Activated CD8-positive, alpha-beta memory T cell treated with anti-CD3 and anti-CD28 coated beads, Interleukin-2, amount 10 ng/mL, durations not matched to agents 7 days and 5 days (primary cell): ENCODE measurements at regions not wholly inside any gene's neighbourhood (a gene's known extent, or its start where the extent isn't known, plus 50 kb on each side); places are given as distances from the start of the nearest gene placed in this dataset.

Source experiments
- ATAC-seq: fragments of 150-1000 bp; cut with Tn5 transposase; one replicate; pipeline ENCODE4 v1.10.0; 2021; ENCODE audit warnings: moderate library complexity
- CTCF ChIA-PET: fragments of 350-600 bp; sonication (Branson Sonifier 250); formaldehyde crosslinking; loops from one replicate; lab custom pipeline; 2021; ENCODE audit warnings: antibody characterized with exemption; lab: Charles Lee
- DNase-seq: peaks from one replicate; pipeline ENCODE4 v3.0.0-alpha.2; 2020
- H3K27ac Mint-ChIP-seq: one replicate; pipeline ENCODE4 v1.8.0; 2021; ENCODE audit warnings: mild to moderate bottlenecking, mixed read lengths
- H3K27me3 Mint-ChIP-seq: one replicate; pipeline ENCODE4 v1.8.0; 2021; ENCODE audit warnings: mixed read lengths
- H3K36me3 Mint-ChIP-seq: one replicate; pipeline ENCODE4 v1.8.0; 2021; ENCODE audit warnings: mild to moderate bottlenecking, mixed read lengths
- H3K4me1 Mint-ChIP-seq: one replicate; pipeline ENCODE4 v1.8.0; 2021; ENCODE audit warnings: mixed read lengths
- H3K4me3 Mint-ChIP-seq: one replicate; pipeline ENCODE4 v1.8.0; 2021; ENCODE audit warnings: mild to moderate bottlenecking, moderate library complexity, mixed read lengths
- H3K9me3 Mint-ChIP-seq: one replicate; pipeline ENCODE4 v1.8.0; 2022; ENCODE audit warnings: low read depth, mixed read lengths

GRCh38 chr3:148453781-148454191 is 243.9 kb upstream of the AGTR1 start:
- Mint-ChIP-seq H3K27me3 (no peaks in the 10 kb centered on the region), H3K4me1 (no peaks in the 10 kb centered on the region), H3K36me3 (no peaks in the 10 kb centered on the region), H3K9me3 (no peaks in the 10 kb centered on the region), H3K27ac (no peak overlapping the region), H3K4me3 (no peak overlapping the region)
- DNase-seq (no peak), ATAC-seq (no peak)
- CTCF ChIA-PET = no interaction called here

- no peak overlapping the region for H3K27ac Mint-ChIP-seq
- H3K36me3 Mint-ChIP-seq = no peaks in the 10 kb centered on the region
- H3K27me3 Mint-ChIP-seq = no peaks in the 10 kb centered on the region
- H3K4me3 Mint-ChIP-seq = no peak overlapping the region
- no peaks in the 10 kb centered on the region for H3K9me3 Mint-ChIP-seq
- CTCF ChIA-PET = no interaction called here
- ATAC-seq (no peak), DNase-seq (no peak)
- H3K4me1 Mint-ChIP-seq = no peaks in the 10 kb centered on the region
Measured at GRCh38 chr3:148455098-148455497, 242.6 kb upstream of the AGTR1 start.

- no peak for ATAC-seq
- H3K27me3 Mint-ChIP-seq = no peaks in the 10 kb centered on the region
Measured at GRCh38 chr3:148457886-148458285, 239.8 kb upstream of the AGTR1 start.

GRCh38 chr3:148459931-148460513 is 237.7 kb upstream of the AGTR1 start:
- Mint-ChIP-seq H3K4me3 (no peak overlapping the region), H3K9me3 (no peaks in the 10 kb centered on the region), H3K27me3 (no peaks in the 10 kb centered on the region), H3K27ac (no peak overlapping the region), H3K36me3 (no peaks in the 10 kb centered on the region), H3K4me1 (no peaks in the 10 kb centered on the region)
- ATAC-seq = no peak
- no peak for DNase-seq
- CTCF ChIA-PET = no interaction called here

More at GRCh38 chr3:148457886-148458285, 239.8 kb upstream of the AGTR1 start:
- Mint-ChIP-seq H3K36me3 (no peaks in the 10 kb centered on the region), H3K4me1 (no peaks in the 10 kb centered on the region), H3K9me3 (no peaks in the 10 kb centered on the region), H3K4me3 (no peak overlapping the region), H3K27ac (no peak overlapping the region)
- DNase-seq = no peak
- CTCF ChIA-PET = no interaction called here

- ATAC-seq = no peak
- no peak overlapping the region for H3K4me3 Mint-ChIP-seq
Measured at GRCh38 chr3:148460686-148461085, 237.0 kb upstream of the AGTR1 start.

GRCh38 chr3:148464246-148464645 is 233.5 kb upstream of the AGTR1 start:
- Mint-ChIP-seq H3K4me3 (no peak overlapping the region), H3K36me3 (no peaks in the 10 kb centered on the region), H3K9me3 (no peaks in the 10 kb centered on the region), H3K27ac (no peak overlapping the region), H3K4me1 (peaks cover 2% of the 10 kb centered on the region), H3K27me3 (no peaks in the 10 kb centered on the region)
- no peak for DNase-seq
- CTCF ChIA-PET = no interaction called here
- ATAC-seq = no peak

More at GRCh38 chr3:148460686-148461085, 237.0 kb upstream of the AGTR1 start:
- H3K4me1 Mint-ChIP-seq = no peaks in the 10 kb centered on the region
- no peaks in the 10 kb centered on the region for H3K9me3 Mint-ChIP-seq
- H3K36me3 Mint-ChIP-seq = no peaks in the 10 kb centered on the region
- H3K27ac Mint-ChIP-seq = no peak overlapping the region
- CTCF ChIA-PET = no interaction called here
- DNase-seq = no peak
- H3K27me3 Mint-ChIP-seq = no peaks in the 10 kb centered on the region

- H3K4me3 Mint-ChIP-seq = no peak overlapping the region
- H3K27ac Mint-ChIP-seq = no peak overlapping the region
- no peaks in the 10 kb centered on the region for H3K9me3 Mint-ChIP-seq
- ATAC-seq = no peak
- CTCF ChIA-PET = no interaction called here
- no peak for DNase-seq
- H3K36me3 Mint-ChIP-seq = no peaks in the 10 kb centered on the region
- H3K4me1 Mint-ChIP-seq = peaks cover 2% of the 10 kb centered on the region
- H3K27me3 Mint-ChIP-seq = no peaks in the 10 kb centered on the region
Measured at GRCh38 chr3:148466143-148466542, 231.6 kb upstream of the AGTR1 start.

- CTCF ChIA-PET = interaction anchor here (0.9 kb wide), 1 partner anchor 157 kb away, joined by 3 read pairs; no protein-coding TSS in a partner anchor
- H3K9me3 Mint-ChIP-seq = no peaks in the 10 kb centered on the region
Measured at GRCh38 chr3:148466980-148467740, 230.5 kb upstream of the AGTR1 start.

GRCh38 chr3:148477375-148477774 is 220.3 kb upstream of the AGTR1 start:
- Mint-ChIP-seq H3K27me3 (no peaks in the 10 kb centered on the region), H3K9me3 (peaks cover 4% of the 10 kb centered on the region), H3K36me3 (no peaks in the 10 kb centered on the region), H3K4me3 (no peak overlapping the region), H3K27ac (no peak overlapping the region), H3K4me1 (no peaks in the 10 kb centered on the region)
- ATAC-seq (no peak), DNase-seq (no peak)
- CTCF ChIA-PET = no interaction called here

More at GRCh38 chr3:148466980-148467740, 230.5 kb upstream of the AGTR1 start:
- Mint-ChIP-seq H3K27me3 (no peaks in the 10 kb centered on the region), H3K4me1 (peaks cover 2% of the 10 kb centered on the region), H3K4me3 (no peak overlapping the region), H3K27ac (no peak overlapping the region), H3K36me3 (no peaks in the 10 kb centered on the region)
- DNase-seq = no peak
- no peak for ATAC-seq

- CTCF ChIA-PET = no interaction called here
- no peak for ATAC-seq
- no peaks in the 10 kb centered on the region for H3K36me3 Mint-ChIP-seq
- H3K27me3 Mint-ChIP-seq = no peaks in the 10 kb centered on the region
- H3K27ac Mint-ChIP-seq = no peak overlapping the region
- no peaks in the 10 kb centered on the region for H3K4me1 Mint-ChIP-seq
- no peak overlapping the region for H3K4me3 Mint-ChIP-seq
- DNase-seq = no peak
- peaks cover 4% of the 10 kb centered on the region for H3K9me3 Mint-ChIP-seq
Measured at GRCh38 chr3:148493631-148494030, 204.1 kb upstream of the AGTR1 start.

GRCh38 chr3:148494451-148494850 is 203.3 kb upstream of the AGTR1 start:
- CTCF ChIA-PET = no interaction called here
- Mint-ChIP-seq H3K9me3 (peaks cover 2% of the 10 kb centered on the region), H3K36me3 (no peaks in the 10 kb centered on the region), H3K4me3 (no peak overlapping the region), H3K4me1 (no peaks in the 10 kb centered on the region), H3K27me3 (no peaks in the 10 kb centered on the region), H3K27ac (no peak overlapping the region)
- no peak for ATAC-seq
- DNase-seq = no peak

GRCh38 chr3:148500881-148501280 is 196.8 kb upstream of the AGTR1 start:
- no peaks in the 10 kb centered on the region for H3K4me1 Mint-ChIP-seq
- H3K9me3 Mint-ChIP-seq = no peaks in the 10 kb centered on the region
- no peak for DNase-seq
- H3K36me3 Mint-ChIP-seq = no peaks in the 10 kb centered on the region
- CTCF ChIA-PET = no interaction called here
- no peak for ATAC-seq
- no peak overlapping the region for H3K27ac Mint-ChIP-seq
- H3K27me3 Mint-ChIP-seq = no peaks in the 10 kb centered on the region
- H3K4me3 Mint-ChIP-seq = no peak overlapping the region

GRCh38 chr3:148510116-148510515 is 187.6 kb upstream of the AGTR1 start:
- no peaks in the 10 kb centered on the region for H3K4me1 Mint-ChIP-seq
- no peak overlapping the region for H3K4me3 Mint-ChIP-seq
- no peaks in the 10 kb centered on the region for H3K27me3 Mint-ChIP-seq
- DNase-seq (no peak), ATAC-seq (no peak)
- no peak overlapping the region for H3K27ac Mint-ChIP-seq
- peaks cover 2% of the 10 kb centered on the region for H3K9me3 Mint-ChIP-seq
- CTCF ChIA-PET = no interaction called here
- no peaks in the 10 kb centered on the region for H3K36me3 Mint-ChIP-seq

- no peak for ATAC-seq
- H3K9me3 Mint-ChIP-seq = peaks cover 2% of the 10 kb centered on the region
- no peaks in the 10 kb centered on the region for H3K36me3 Mint-ChIP-seq
- no peak for DNase-seq
- CTCF ChIA-PET = no interaction called here
- H3K4me1 Mint-ChIP-seq = no peaks in the 10 kb centered on the region
- no peak overlapping the region for H3K4me3 Mint-ChIP-seq
- H3K27ac Mint-ChIP-seq = no peak overlapping the region
- H3K27me3 Mint-ChIP-seq = no peaks in the 10 kb centered on the region
Measured at GRCh38 chr3:148510561-148510960, 187.1 kb upstream of the AGTR1 start.
